Immature natural killer cell (primary cell): ENCODE measurements at regions not wholly inside any gene's neighbourhood (a gene's known extent, or its start where the extent isn't known, plus 50 kb on each side); places are given as distances from the start of the nearest gene placed in this dataset.

Experiments used
- DNase-seq, 3 donors: peaks; one replicate each; pipeline ENCODE4 v3.0.0; 2022; ENCODE audit warnings: mixed read lengths in 1 of 3
- H3K27ac Mint-ChIP-seq, 6 donors: one replicate each; pipeline ENCODE4 v1.8.0; 2020; ENCODE audit warnings: mixed read lengths in 6 of 6, mild to moderate bottlenecking in 5 of 6, inconsistent platforms in 4 of 6, moderate library complexity in 3 of 6
- H3K27me3 Mint-ChIP-seq, 3 donors: one replicate each; pipeline ENCODE4 v1.8.0; 2020 to 2021; ENCODE audit warnings: low read depth in 3 of 3, mild to moderate bottlenecking in 3 of 3, mixed read lengths in 3 of 3, moderate library complexity in 3 of 3, inconsistent platforms in 1 of 3
- H3K36me3 Mint-ChIP-seq, 3 donors: one replicate each; pipeline ENCODE4 v1.8.0; 2020; ENCODE audit warnings: mixed read lengths in 3 of 3, inconsistent platforms in 2 of 3, mild to moderate bottlenecking in 2 of 3
- H3K4me1 Mint-ChIP-seq, 2 donors: one replicate each; pipeline ENCODE4 v1.8.0; 2020; ENCODE audit warnings: inconsistent platforms in 2 of 2, mild to moderate bottlenecking in 2 of 2, mixed read lengths in 2 of 2, moderate library complexity in 1 of 2
- H3K4me3 Mint-ChIP-seq, 5 donors: one replicate each; pipeline ENCODE4 v1.8.0; 2020; ENCODE audit warnings: mild to moderate bottlenecking in 5 of 5, mixed read lengths in 5 of 5, inconsistent platforms in 3 of 5, moderate library complexity in 3 of 5
- H3K9me3 Mint-ChIP-seq, 6 donors: one replicate each; pipeline ENCODE4 v1.8.0; 2020; ENCODE audit warnings: mild to moderate bottlenecking in 6 of 6, mixed read lengths in 6 of 6, inconsistent platforms in 4 of 6, moderate library complexity in 3 of 6

GRCh38 chr5:58366461-58366860 lies 93.4 kb downstream of the PLK2 start:
- H3K27ac Mint-ChIP-seq, result no peak overlapping the region
- H3K4me3 Mint-ChIP-seq, result no peak overlapping the region
- H3K36me3 Mint-ChIP-seq, result no peaks in the 10 kb centered on the region
- H3K4me1 Mint-ChIP-seq, result no peaks in the 10 kb centered on the region
- peaks cover 0 to 1% (median 0%) of the 10 kb centered on the region in 3 donors for H3K27me3 Mint-ChIP-seq
- DNase-seq, result no peak
- no peaks in the 10 kb centered on the region for H3K9me3 Mint-ChIP-seq

- H3K36me3 Mint-ChIP-seq, result no peaks in the 10 kb centered on the region
- H3K9me3 Mint-ChIP-seq, result no peaks in the 10 kb centered on the region
- peaks cover 0 to 1% (median 0%) of the 10 kb centered on the region in 3 donors for H3K27me3 Mint-ChIP-seq
- H3K4me1 Mint-ChIP-seq, result no peaks in the 10 kb centered on the region
- H3K27ac Mint-ChIP-seq, result no peak overlapping the region
- H3K4me3 Mint-ChIP-seq, result no peak overlapping the region
- DNase-seq, result no peak
These were observed 94.1 kb downstream of the PLK2 start for GRCh38 chr5:58365791-58366190.

- DNase-seq, result no peak
- Mint-ChIP-seq H3K4me1 (no peaks in the 10 kb centered on the region), H3K36me3 (no peaks in the 10 kb centered on the region), H3K27ac (no peak overlapping the region), H3K27me3 (peaks cover 0 to 3% (median 0%) of the 10 kb centered on the region in 3 donors), H3K4me3 (no peak overlapping the region), H3K9me3 (no peaks in the 10 kb centered on the region)
These were observed 96.2 kb downstream of the PLK2 start for GRCh38 chr5:58363461-58364249.

- no peak for DNase-seq
- Mint-ChIP-seq H3K9me3 (no peaks in the 10 kb centered on the region), H3K27me3 (peaks cover 0 to 2% (median 0%) of the 10 kb centered on the region in 3 donors), H3K4me1 (no peaks in the 10 kb centered on the region), H3K27ac (no peak overlapping the region), H3K4me3 (no peak overlapping the region), H3K36me3 (no peaks in the 10 kb centered on the region)
These were observed 97.8 kb downstream of the PLK2 start for GRCh38 chr5:58362135-58362534.

GRCh38 chr5:58360794-58361193 lies 99.1 kb downstream of the PLK2 start:
- Mint-ChIP-seq H3K4me3 (no peak overlapping the region), H3K4me1 (no peaks in the 10 kb centered on the region), H3K9me3 (no peaks in the 10 kb centered on the region), H3K36me3 (no peaks in the 10 kb centered on the region), H3K27me3 (peaks cover 0 to 2% (median 0%) of the 10 kb centered on the region in 3 donors), H3K27ac (no peak overlapping the region)
- DNase-seq, result no peak

- Mint-ChIP-seq H3K27me3 (peaks cover 0 to 2% (median 0%) of the 10 kb centered on the region in 3 donors), H3K27ac (no peak overlapping the region), H3K36me3 (no peaks in the 10 kb centered on the region), H3K4me3 (no peak overlapping the region), H3K9me3 (no peaks in the 10 kb centered on the region), H3K4me1 (no peaks in the 10 kb centered on the region)
- no peak for DNase-seq
These were observed 99.9 kb downstream of the PLK2 start for GRCh38 chr5:58359981-58360380.

GRCh38 chr5:58358501-58359178 lies 101.2 kb downstream of the PLK2 start:
- H3K27me3 Mint-ChIP-seq, result peaks cover 0 to 2% (median 0%) of the 10 kb centered on the region in 3 donors
- DNase-seq, result no peak
- H3K4me1 Mint-ChIP-seq, result no peaks in the 10 kb centered on the region
- no peak overlapping the region for H3K4me3 Mint-ChIP-seq
- no peak overlapping the region for H3K27ac Mint-ChIP-seq
- no peaks in the 10 kb centered on the region for H3K36me3 Mint-ChIP-seq
- H3K9me3 Mint-ChIP-seq, result no peaks in the 10 kb centered on the region

GRCh38 chr5:58357799-58358500 lies 101.9 kb downstream of the PLK2 start:
- no peaks in the 10 kb centered on the region for H3K4me1 Mint-ChIP-seq
- H3K27me3 Mint-ChIP-seq, result peaks cover 0 to 2% (median 0%) of the 10 kb centered on the region in 3 donors
- no peak for DNase-seq
- no peaks in the 10 kb centered on the region for H3K36me3 Mint-ChIP-seq
- no peaks in the 10 kb centered on the region for H3K9me3 Mint-ChIP-seq
- H3K4me3 Mint-ChIP-seq, result no peak overlapping the region
- no peak overlapping the region for H3K27ac Mint-ChIP-seq

GRCh38 chr5:58357121-58357520 lies 102.8 kb downstream of the PLK2 start:
- Mint-ChIP-seq H3K4me1 (no peaks in the 10 kb centered on the region), H3K27me3 (peaks cover 0 to 2% (median 0%) of the 10 kb centered on the region in 3 donors), H3K27ac (no peak overlapping the region), H3K4me3 (no peak overlapping the region), H3K36me3 (no peaks in the 10 kb centered on the region), H3K9me3 (no peaks in the 10 kb centered on the region)
- no peak for DNase-seq

- H3K27ac Mint-ChIP-seq, result no peak overlapping the region
- H3K36me3 Mint-ChIP-seq, result no peaks in the 10 kb centered on the region
- H3K4me1 Mint-ChIP-seq, result no peaks in the 10 kb centered on the region
- H3K4me3 Mint-ChIP-seq, result no peak overlapping the region
- H3K9me3 Mint-ChIP-seq, result no peaks in the 10 kb centered on the region
- no peak for DNase-seq
- peaks cover 0 to 2% (median 0%) of the 10 kb centered on the region in 3 donors for H3K27me3 Mint-ChIP-seq
These were observed 103.2 kb downstream of the PLK2 start for GRCh38 chr5:58356662-58357061.

- no peak for DNase-seq
- Mint-ChIP-seq H3K4me3 (no peak overlapping the region), H3K9me3 (no peaks in the 10 kb centered on the region), H3K36me3 (no peaks in the 10 kb centered on the region), H3K27ac (no peak overlapping the region), H3K27me3 (peaks cover 0 to 2% (median 0%) of the 10 kb centered on the region in 3 donors), H3K4me1 (no peaks in the 10 kb centered on the region)
These were observed 105.1 kb downstream of the PLK2 start for GRCh38 chr5:58354827-58355226.

GRCh38 chr5:58353992-58354391 lies 105.9 kb downstream of the PLK2 start:
- H3K9me3 Mint-ChIP-seq, result no peaks in the 10 kb centered on the region
- no peaks in the 10 kb centered on the region for H3K27me3 Mint-ChIP-seq
- H3K4me3 Mint-ChIP-seq, result no peak overlapping the region
- no peaks in the 10 kb centered on the region for H3K36me3 Mint-ChIP-seq
- no peak overlapping the region for H3K27ac Mint-ChIP-seq
- no peak for DNase-seq
- no peaks in the 10 kb centered on the region for H3K4me1 Mint-ChIP-seq

GRCh38 chr5:58351190-58351589 lies 108.7 kb downstream of the PLK2 start:
- no peak overlapping the region for H3K27ac Mint-ChIP-seq
- H3K36me3 Mint-ChIP-seq, result no peaks in the 10 kb centered on the region
- no peak for DNase-seq
- no peaks in the 10 kb centered on the region for H3K4me1 Mint-ChIP-seq
- no peaks in the 10 kb centered on the region for H3K27me3 Mint-ChIP-seq
- H3K9me3 Mint-ChIP-seq, result no peaks in the 10 kb centered on the region
- no peak overlapping the region for H3K4me3 Mint-ChIP-seq
